GM18505 (cell line): ENCODE measurements at regions not wholly inside any gene's neighbourhood (a gene's known extent, or its start where the extent isn't known, plus 50 kb on each side); places are given as distances from the start of the nearest gene placed in this dataset.
"Not testable (repeated sequence)": the region's sequence is repeated elsewhere in the genome, so short reads cannot be mapped to it uniquely, and the experiment has no call there.

Experiments used
- ATAC-seq: cut with Tn5 transposase; IDR thresholded peaks from one replicate; pipeline ENCODE4 v1.9.1; 2021; ENCODE audit not compliant: unreplicated experiment
- POLR2A ChIP-seq: IDR thresholded peaks from 4 replicates; pipeline ENCODE4 v1.6.1; 2011; ENCODE audit warnings: borderline replicate concordance; ENCODE audit not compliant: insufficient read depth, insufficient read length; ENCODE audit errors: extremely low read depth

- no peak for TF ChIP-seq POLR2A
Measured at GRCh38 chr7:97405835-97406234, 288.3 kb downstream of the SDHAF3 start.

GRCh38 chr7:97407106-97407505 is 289.6 kb downstream of the SDHAF3 start:
- TF ChIP-seq POLR2A, result no peak
- ATAC-seq, result no peak

More at GRCh38 chr7:97405835-97406234, 288.3 kb downstream of the SDHAF3 start:
- ATAC-seq, result no peak

GRCh38 chr7:97409346-97409745 is 291.8 kb downstream of the SDHAF3 start:
- ATAC-seq, result no peak
- TF ChIP-seq POLR2A, result no peak

- TF ChIP-seq POLR2A, result no peak
- no peak for ATAC-seq
Measured at GRCh38 chr7:97418312-97418711, 300.8 kb downstream of the SDHAF3 start.

- ATAC-seq, result no peak
- TF ChIP-seq POLR2A, result no peak
Measured at GRCh38 chr7:97419898-97420297, 302.4 kb downstream of the SDHAF3 start.

GRCh38 chr7:97421307-97421930 is 303.9 kb downstream of the SDHAF3 start:
- TF ChIP-seq POLR2A, result no peak
- ATAC-seq, result no peak

- no peak for TF ChIP-seq POLR2A
- ATAC-seq, result no peak
Measured at GRCh38 chr7:97422046-97422445, 304.5 kb downstream of the SDHAF3 start.

- no peak for ATAC-seq
- TF ChIP-seq POLR2A, result no peak
Measured at GRCh38 chr7:97430006-97430405, 301.9 kb upstream of the TAC1 start.

GRCh38 chr7:97439637-97440214 is 292.2 kb upstream of the TAC1 start:
- ATAC-seq, result no peak
- no peak for TF ChIP-seq POLR2A

- no peak for TF ChIP-seq POLR2A
- ATAC-seq, result no peak
Measured at GRCh38 chr7:97446361-97446760, 285.5 kb upstream of the TAC1 start.

- ATAC-seq, result not testable (repeated sequence)
Measured at GRCh38 chr7:97449448-97449847, 282.4 kb upstream of the TAC1 start.

GRCh38 chr7:97450516-97450915 is 281.4 kb upstream of the TAC1 start:
- no peak for ATAC-seq

GRCh38 chr7:97454636-97455035 is 277.2 kb upstream of the TAC1 start:
- TF ChIP-seq POLR2A, result no peak
- ATAC-seq, result no peak

More at GRCh38 chr7:97450516-97450915, 281.4 kb upstream of the TAC1 start:
- TF ChIP-seq POLR2A, result no peak

GRCh38 chr7:97457054-97457453 is 274.8 kb upstream of the TAC1 start:
- no peak for ATAC-seq
- no peak for TF ChIP-seq POLR2A

GRCh38 chr7:97460433-97460832 is 271.5 kb upstream of the TAC1 start:
- TF ChIP-seq POLR2A, result no peak
- no peak for ATAC-seq

- no peak for ATAC-seq
- no peak for TF ChIP-seq POLR2A
Measured at GRCh38 chr7:97461596-97461995, 270.3 kb upstream of the TAC1 start.

GRCh38 chr7:97466071-97466470 is 265.8 kb upstream of the TAC1 start:
- ATAC-seq, result no peak
- no peak for TF ChIP-seq POLR2A
